ENCODE measurements at regions not wholly inside any gene's neighbourhood (a gene's known extent, or its start where the extent isn't known, plus 50 kb on each side); places are given as distances from the start of the nearest gene placed in this dataset.
A peak's percentile ranks its signal among the peaks of the same experiment; 100 is the strongest.

- CTCF ChIA-PET, result no interaction called here
- POLR2A ChIA-PET, result no interaction called here
- DNase-seq (ENCODE audit: extremely low spot score), result no peak
- TF ChIP-seq, protein P1, sequence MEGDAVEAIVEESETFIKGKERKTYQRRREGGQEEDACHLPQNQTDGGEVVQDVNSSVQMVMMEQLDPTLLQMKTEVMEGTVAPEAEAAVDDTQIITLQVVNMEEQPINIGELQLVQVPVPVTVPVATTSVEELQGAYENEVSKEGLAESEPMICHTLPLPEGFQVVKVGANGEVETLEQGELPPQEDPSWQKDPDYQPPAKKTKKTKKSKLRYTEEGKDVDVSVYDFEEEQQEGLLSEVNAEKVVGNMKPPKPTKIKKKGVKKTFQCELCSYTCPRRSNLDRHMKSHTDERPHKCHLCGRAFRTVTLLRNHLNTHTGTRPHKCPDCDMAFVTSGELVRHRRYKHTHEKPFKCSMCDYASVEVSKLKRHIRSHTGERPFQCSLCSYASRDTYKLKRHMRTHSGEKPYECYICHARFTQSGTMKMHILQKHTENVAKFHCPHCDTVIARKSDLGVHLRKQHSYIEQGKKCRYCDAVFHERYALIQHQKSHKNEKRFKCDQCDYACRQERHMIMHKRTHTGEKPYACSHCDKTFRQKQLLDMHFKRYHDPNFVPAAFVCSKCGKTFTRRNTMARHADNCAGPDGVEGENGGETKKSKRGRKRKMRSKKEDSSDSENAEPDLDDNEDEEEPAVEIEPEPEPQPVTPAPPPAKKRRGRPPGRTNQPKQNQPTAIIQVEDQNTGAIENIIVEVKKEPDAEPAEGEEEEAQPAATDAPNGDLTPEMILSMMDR (IDR thresholded peaks at IDR 0.05; ENCODE audit: control extremely low read depth, extremely low read depth, low read depth, missing control alignments), result no peak
These were observed 131.5 kb upstream of the LMO4 start for GRCh38 chr1:87197156-87197555.

- TF ChIP-seq, protein P1 (IDR thresholded peaks at IDR 0.05; ENCODE audit: control extremely low read depth, extremely low read depth, low read depth, missing control alignments), result no peak
- ChIA-PET CTCF (no interaction called here), POLR2A (no interaction called here)
- DNase-seq (ENCODE audit: extremely low spot score), result no peak
These were observed 131.0 kb upstream of the LMO4 start for GRCh38 chr1:87197641-87198040.

GRCh38 chr1:87200875-87201638, 127.6 kb upstream of the LMO4 start:
- DNase-seq (ENCODE audit: extremely low spot score), result no peak
- ChIA-PET POLR2A (no interaction called here), CTCF (interaction anchor here (0.7 to 0.9 kb wide), 2 partner anchors 19 to 70 kb away, joined by 3 read pairs; no protein-coding TSS in a partner anchor)
- TF ChIP-seq, protein P1 (IDR thresholded peaks at IDR 0.05; ENCODE audit: control extremely low read depth, extremely low read depth, low read depth, missing control alignments), result no peak

- ChIA-PET CTCF (no interaction called here), POLR2A (no interaction called here)
- DNase-seq (ENCODE audit: extremely low spot score), result no peak
- TF ChIP-seq, protein P1 (IDR thresholded peaks at IDR 0.05; ENCODE audit: control extremely low read depth, extremely low read depth, low read depth, missing control alignments), result no peak
These were observed 126.9 kb upstream of the LMO4 start for GRCh38 chr1:87201768-87202167.

DNA sequence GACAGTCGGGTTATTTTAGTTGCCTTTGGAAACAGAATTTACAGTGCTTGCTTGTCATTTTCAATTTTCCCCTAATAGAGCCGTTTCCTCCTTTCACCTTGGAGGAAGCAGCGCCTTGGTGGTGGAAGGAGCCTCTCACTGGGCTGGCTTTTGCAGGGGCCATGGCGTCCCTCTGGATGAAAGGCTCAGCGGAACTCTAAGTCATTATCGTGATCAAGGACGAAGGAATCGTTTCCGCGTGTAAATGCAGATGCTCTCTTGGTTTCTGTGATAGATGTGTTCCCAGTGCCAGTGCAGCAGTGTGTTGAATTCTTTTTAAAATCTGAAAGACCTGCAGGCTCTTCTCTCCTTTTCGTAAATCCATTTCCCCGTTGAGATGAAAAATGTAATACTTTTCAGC, 126.2 kb upstream of the LMO4 start:
- POLR2A ChIA-PET, result no interaction called here
- DNase-seq (ENCODE audit: extremely low spot score), result no peak
- TF ChIP-seq, protein P1 (IDR thresholded peaks at IDR 0.05; ENCODE audit: control extremely low read depth, extremely low read depth, low read depth, missing control alignments), result no peak
- CTCF ChIA-PET, result no interaction called here

GRCh38 chr1:87202922-87203655, 125.6 kb upstream of the LMO4 start:
- TF ChIP-seq, protein P1 (IDR thresholded peaks at IDR 0.05; ENCODE audit: control extremely low read depth, extremely low read depth, low read depth, missing control alignments), result no peak
- peak; percentile 50 for DNase-seq (ENCODE audit: extremely low spot score)
- POLR2A ChIA-PET, result no interaction called here
- CTCF ChIA-PET, result interaction anchor here (1.9 kb wide), 1 partner anchor 11 kb away, joined by 5 read pairs; no protein-coding TSS in a partner anchor

All from GM10248 (cell line).